K562 (cell line): ENCODE measurements at regions not wholly inside any gene's neighbourhood (a gene's known extent, or its start where the extent isn't known, plus 50 kb on each side); places are given as distances from the start of the nearest gene placed in this dataset.

Source experiments
- ATAC-seq: fragments of 200-7000 bp; cut with Tn5 transposase; 3 replicates; pipeline ENCODE4 v1.9.1; 2020; ENCODE audit warnings: moderate library complexity
- BruUV-seq: library from RNA; stranded (reverse); fragments of 400-500 nt; replicated peaks from 2 replicates; lab custom pipeline; 2021; lab: Mats Ljungman, UMichigan
- CTCF ChIA-PET: fragments of 300-600 bp; formaldehyde crosslinking; extraction: SDS; loops from one replicate; lab custom pipeline; 2021; ENCODE audit warnings: low intra/inter-chr PET ratio; lab: Yijun Ruan, JAX
- POLR2A ChIA-PET: fragments of 300-600, 350-650 bp; sonication (Branson Sonifier 250); formaldehyde crosslinking; extraction: SDS; loops from one replicate; lab custom pipeline; 2021; ENCODE audit warnings: antibody characterized with exemption, inconsistent platforms; lab: Yijun Ruan, JAX
- DNase-seq, 4 experiments: peaks; one replicate each; pipeline versions ENCODE4 v3.0.0 to v3.0.0-alpha.2; 2011 to 2018; ENCODE audit warnings: low spot score in 3 of 4, mixed read lengths in 3 of 4; ENCODE audit errors: extremely low read depth in 1 of 4
- FAIRE-seq: peaks from 2 replicates; lab custom pipeline; 2011; peaks lifted over from hg19 to GRCh38; lab: Jason Lieb, UNC
- H2AFZ ChIP-seq: 2 replicates; pipeline ENCODE4 v1.6.0; 2011; ENCODE audit warnings: low read depth, low read length, control low read depth, inconsistent platforms
- H3K27ac ChIP-seq: fragments of 200-600 bp; 3 replicates; pipeline ENCODE4 v1.8.0; 2011; ENCODE audit warnings: low read depth, mild to moderate bottlenecking, control low read depth, inconsistent platforms, low read length, moderate library complexity, mixed read lengths; ENCODE audit errors: extremely low read depth
- H3K27me3 ChIP-seq, 2 experiments: fragments of 300-600 bp in 1 of 2; 2 replicates in 1 of 2; 3 replicates in 1 of 2; pipeline versions ENCODE4 v1.6.0 to v1.8.0; 2011; ENCODE audit warnings: inconsistent platforms in 2 of 2, low read length in 2 of 2, mild to moderate bottlenecking in 1 of 2, mixed read lengths in 1 of 2, moderate library complexity in 1 of 2; ENCODE audit not compliant: control insufficient read depth in 2 of 2, insufficient read depth in 2 of 2
- H3K36me3 ChIP-seq: fragments of 300-600 bp; 3 replicates; pipeline ENCODE4 v1.8.0; 2011; ENCODE audit warnings: mild to moderate bottlenecking, low read length, inconsistent platforms; ENCODE audit not compliant: control insufficient read depth, insufficient read depth
- H3K4me1 ChIP-seq, 2 experiments: fragments of 200-600 bp in 1 of 2; replicated peaks in 1 of 2; 2 replicates in 1 of 2; 3 replicates in 1 of 2; pipeline versions ENCODE4 v1.5.1 to v1.8.0; 2011; ENCODE audit warnings: inconsistent platforms in 2 of 2, low read length in 2 of 2, mild to moderate bottlenecking in 1 of 2, mixed read lengths in 1 of 2, moderate library complexity in 1 of 2; ENCODE audit not compliant: control insufficient read depth in 2 of 2, insufficient read depth in 2 of 2
- H3K4me2 ChIP-seq: 2 replicates; pipeline ENCODE4 v1.6.1; 2011; ENCODE audit warnings: low read length, control low read depth, inconsistent platforms, mixed read lengths; ENCODE audit not compliant: insufficient read depth
- H3K4me3 ChIP-seq: fragments of 200-600 bp; sonication (generic), shearing (Covaris generic); 2 replicates; pipeline ENCODE4 v1.5.1; 2016; ENCODE audit warnings: control low read depth, inconsistent platforms
- H3K79me2 ChIP-seq: fragments of 200-600 bp; 3 replicates; pipeline ENCODE4 v1.8.0; 2011; ENCODE audit warnings: low read length, inconsistent platforms; ENCODE audit not compliant: control insufficient read depth, insufficient read depth
- H3K9ac ChIP-seq, 2 experiments: 2 replicates each; pipeline versions ENCODE4 v1.6.0 to v1.6.1; 2011; ENCODE audit warnings: low read depth in 2 of 2, low read length in 2 of 2, control low read depth in 1 of 2, inconsistent platforms in 1 of 2, mild to moderate bottlenecking in 1 of 2, mixed read lengths in 1 of 2; ENCODE audit not compliant: insufficient read depth in 1 of 2
- H3K9me1 ChIP-seq: one replicate; pipeline ENCODE4 v1.6.0; 2011; ENCODE audit warnings: inconsistent platforms, mild to moderate bottlenecking, low read length, moderate library complexity; ENCODE audit not compliant: control insufficient read depth, insufficient read depth
- H3K9me3 ChIP-seq: replicated peaks from 2 replicates; pipeline ENCODE4 v1.5.1; 2011; ENCODE audit warnings: low read depth, low read length, inconsistent platforms; ENCODE audit not compliant: control insufficient read depth, insufficient read depth
- H4K20me1 ChIP-seq: replicated peaks from 2 replicates; pipeline ENCODE4 v1.6.1; 2011; ENCODE audit warnings: low read length, inconsistent platforms, mixed read lengths; ENCODE audit not compliant: control insufficient read depth, insufficient read depth
- ELF2 ChIP-seq: fragments of 250-450 bp; sonication (Bioruptor Pico); IDR thresholded peaks from 2 replicates; pipeline ENCODE4 v1.5.0; 2021; ENCODE audit warnings: mild to moderate bottlenecking
- HNRNPK ChIP-seq: fragments of 200-400 bp; formaldehyde crosslinking; IDR thresholded peaks from one replicate; pipeline ENCODE4 v1.6.1; 2018; ENCODE audit warnings: mild to moderate bottlenecking, low read depth, low read length; ENCODE audit not compliant: poor library complexity, severe bottlenecking
- KDM1A ChIP-seq, 2 experiments: fragments of 450-650 bp; IDR thresholded peaks; 2 replicates each; pipeline ENCODE4 v1.6.1; 2016; ENCODE audit warnings: mild to moderate bottlenecking in 2 of 2
- KLF16 ChIP-seq: IDR thresholded peaks from 2 replicates; pipeline ENCODE4 v1.6.1; 2016; ENCODE audit warnings: antibody characterized with exemption
- NRF1 ChIP-seq, 2 experiments: fragments of 450-650 bp; IDR thresholded peaks in 1 of 2; conservative IDR thresholded peaks in 1 of 2; 2 replicates each; pipeline ENCODE4 v1.6.1; 2014; ENCODE audit warnings: mild to moderate bottlenecking in 2 of 2
- SMARCB1 ChIP-seq: IDR thresholded peaks from 2 replicates; pipeline ENCODE4 v1.6.1; 2011; ENCODE audit warnings: improper control_type of control experiment, low read depth; ENCODE audit not compliant: insufficient read length
- WGBS: fragments of 100-300 bp; shearing (Covaris generic); methylation state at CpG from one replicate; pipeline ENCODE4 v1.1.6; 2016; ENCODE audit warnings: low coverage, mixed read lengths; ENCODE audit not compliant: insufficient coverage; ENCODE audit errors: missing lambda C conversion rate; 5-methylcytosine and 5-hydroxymethylcytosine counted together
- in situ Hi-C: fragments of 300-500 bp; cut with MboI; formaldehyde crosslinking; loops from 4 replicates; pipeline ENCODE4 v1.15.0; 2018; ENCODE audit warnings: inconsistent platforms, mixed read lengths
- intact Hi-C: fragments of 100-400 bp; cut with micrococcal nuclease; formaldehyde crosslinking; loops from 2 replicates; pipeline ENCODE4 v1.14.2; 2022
- TF ChIP-seq, protein P1 (sequence below): fragments of 450-650 bp; formaldehyde crosslinking; IDR thresholded peaks from 2 replicates; pipeline ENCODE4 v1.4.0; 2022; ENCODE audit warnings: missing genetic modification characterization

DNA sequence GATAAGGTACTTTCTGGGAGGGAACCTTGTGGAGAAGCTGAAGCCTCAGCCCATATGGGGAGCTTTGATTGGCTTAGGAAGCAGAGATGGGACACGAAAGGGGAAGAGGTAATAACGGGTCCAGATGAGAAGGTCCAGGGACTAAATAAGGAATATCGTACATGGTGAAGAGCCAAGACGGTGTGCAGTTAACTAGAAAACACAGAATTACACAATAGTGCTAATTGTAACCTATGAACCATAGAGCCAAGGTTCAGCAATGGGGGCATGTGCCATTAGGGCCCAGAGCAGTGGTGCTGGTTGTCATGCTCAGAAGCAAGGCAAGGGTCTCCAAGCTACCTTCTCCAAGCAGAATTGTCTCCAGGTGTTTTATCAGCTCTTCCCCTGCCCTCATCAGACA lies 106.1 kb downstream of the IRS2 start:
- Histone ChIP-seq H3K9me3 (no peaks in the 10 kb centered on the region), H3K79me2 (no peaks in the 10 kb centered on the region), H4K20me1 (no peaks in the 10 kb centered on the region), H3K27ac (no peak overlapping the region), H3K27me3 (peaks cover 4 to 30% of the 10 kb centered on the region in 2 experiments; a peak in 3 of 5 replicates), H3K4me1 (no peaks in the 10 kb centered on the region; a peak in 1 of 5 replicates)
- DNase-seq (no peak), FAIRE-seq (no peak)
- in situ Hi-C loops: no loop called here
- no TSS peak for BruUV-seq
- POLR2A ChIA-PET: no interaction called here
- no peak for TF ChIP-seq HNRNPK
- TF ChIP-seq, all 486 proteins: peak for 0
- H2AFZ ChIP-seq: no peak overlapping the region
- WGBS: 3% methylated on average over 4 of the region's 4 CpGs
- no peak overlapping the region for H3K9ac ChIP-seq
- H3K9me1 ChIP-seq: no peaks in the 10 kb centered on the region
- CTCF ChIA-PET: no interaction called here
- H3K4me3 ChIP-seq: no peak overlapping the region
- no peaks in the 10 kb centered on the region for H3K36me3 ChIP-seq
- ATAC-seq: no peak
- intact Hi-C loops: loop anchor here (5.0 kb wide), 1 partner anchor 112 kb away; no protein-coding TSS in a partner anchor
- no peak overlapping the region for H3K4me2 ChIP-seq

DNA sequence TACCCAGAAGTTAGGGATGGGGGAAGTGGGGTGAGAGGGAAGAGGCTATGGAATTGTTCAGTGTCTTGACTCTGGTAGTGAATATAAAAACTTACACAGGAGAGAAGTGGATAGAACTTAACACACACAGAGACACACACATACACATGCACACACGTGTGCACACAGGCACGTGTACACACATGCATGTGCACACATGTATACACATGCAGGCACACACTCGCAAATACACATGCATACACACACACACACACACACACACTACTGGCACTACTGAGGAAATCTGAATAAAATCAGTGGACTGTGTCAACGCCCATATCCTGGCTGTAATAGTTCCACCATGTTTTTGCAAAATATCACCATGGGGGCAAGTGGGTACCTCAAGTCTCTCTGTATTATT lies 107.9 kb downstream of the IRS2 start:
- in situ Hi-C loops (no loop called here), intact Hi-C loops (no loop called here)
- ChIA-PET POLR2A (no interaction called here), CTCF (no interaction called here)
- no peaks in the 10 kb centered on the region for H4K20me1 ChIP-seq
- WGBS: 0% methylated on average over 4 of the region's 4 CpGs
- H3K4me3 ChIP-seq: no peak overlapping the region
- no peak for DNase-seq
- no peak overlapping the region for H2AFZ ChIP-seq
- no peak overlapping the region for H3K9ac ChIP-seq
- H3K27ac ChIP-seq: no peak overlapping the region
- BruUV-seq: no TSS peak
- H3K36me3 ChIP-seq: no peaks in the 10 kb centered on the region
- ATAC-seq: no peak
- H3K4me1 ChIP-seq: no peaks in the 10 kb centered on the region; a peak in 1 of 5 replicates
- no peaks in the 10 kb centered on the region for H3K9me3 ChIP-seq
- H3K9me1 ChIP-seq: no peaks in the 10 kb centered on the region
- TF ChIP-seq NRF1 (conservative IDR thresholded peaks at IDR 0.05 in 1 of 2, IDR thresholded peaks at IDR 0.05 in 1 of 2) (no peak), KLF16 (no peak), KDM1A (IDR thresholded peaks at IDR 0.05) (peak in 1 of 2 experiments; percentile 28; a peak in 1 of 4 replicates), ELF2 (CRISPR knock-in tag) (no peak), SMARCB1 (no peak)
- TF ChIP-seq, protein P1, sequence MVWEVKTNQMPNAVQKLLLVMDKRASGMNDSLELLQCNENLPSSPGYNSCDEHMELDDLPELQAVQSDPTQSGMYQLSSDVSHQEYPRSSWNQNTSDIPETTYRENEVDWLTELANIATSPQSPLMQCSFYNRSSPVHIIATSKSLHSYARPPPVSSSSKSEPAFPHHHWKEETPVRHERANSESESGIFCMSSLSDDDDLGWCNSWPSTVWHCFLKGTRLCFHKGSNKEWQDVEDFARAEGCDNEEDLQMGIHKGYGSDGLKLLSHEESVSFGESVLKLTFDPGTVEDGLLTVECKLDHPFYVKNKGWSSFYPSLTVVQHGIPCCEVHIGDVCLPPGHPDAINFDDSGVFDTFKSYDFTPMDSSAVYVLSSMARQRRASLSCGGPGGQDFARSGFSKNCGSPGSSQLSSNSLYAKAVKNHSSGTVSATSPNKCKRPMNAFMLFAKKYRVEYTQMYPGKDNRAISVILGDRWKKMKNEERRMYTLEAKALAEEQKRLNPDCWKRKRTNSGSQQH (CRISPR knock-in tag): no peak
- H3K79me2 ChIP-seq: no peaks in the 10 kb centered on the region
- H3K27me3 ChIP-seq: peaks cover 3 to 21% of the 10 kb centered on the region in 2 experiments; a peak in 2 of 5 replicates
- no peak for FAIRE-seq
- H3K4me2 ChIP-seq: no peak overlapping the region
